ENCODE measurements at regions not wholly inside any gene's neighbourhood (a gene's known extent, or its start where the extent isn't known, plus 50 kb on each side); places are given as distances from the start of the nearest gene placed in this dataset.
"Not testable (repeated sequence)": the region's sequence is repeated elsewhere in the genome, so short reads cannot be mapped to it uniquely, and the experiment has no call there.

GRCh38 chr6:81891874-81892273, 139.4 kb upstream of the TENT5A start:
- no peak for TF ChIP-seq CTCF (IDR thresholded peaks at IDR 0.05)
- DNase-seq (ENCODE audit: low spot score) (no peak), ATAC-seq (ENCODE audit: low FRiP score) (no peak)

- no peak for TF ChIP-seq CTCF (IDR thresholded peaks at IDR 0.05)
- DNase-seq (ENCODE audit: low spot score) (no peak), ATAC-seq (ENCODE audit: low FRiP score) (no peak)
Measured at GRCh38 chr6:81890846-81891245, 138.4 kb upstream of the TENT5A start.

- no peak for ATAC-seq (ENCODE audit: low FRiP score)
Measured at GRCh38 chr6:81889377-81890053, 137.0 kb upstream of the TENT5A start.

GRCh38 chr6:81886909-81887308, 134.4 kb upstream of the TENT5A start:
- not testable (repeated sequence) for DNase-seq (ENCODE audit: low spot score); ATAC-seq (ENCODE audit: low FRiP score)

More at GRCh38 chr6:81889377-81890053, 137.0 kb upstream of the TENT5A start:
- no peak for DNase-seq (ENCODE audit: low spot score)
- no peak for TF ChIP-seq CTCF (IDR thresholded peaks at IDR 0.05)

GRCh38 chr6:81886157-81886556, 133.7 kb upstream of the TENT5A start:
- no peak for TF ChIP-seq CTCF (IDR thresholded peaks at IDR 0.05)
- no peak for ATAC-seq (ENCODE audit: low FRiP score)
- no peak for DNase-seq (ENCODE audit: low spot score)

GRCh38 chr6:81881660-81882059, 129.2 kb upstream of the TENT5A start:
- no peak for DNase-seq (ENCODE audit: low spot score)
- no peak for TF ChIP-seq CTCF (IDR thresholded peaks at IDR 0.05)
- no peak for ATAC-seq (ENCODE audit: low FRiP score)

- DNase-seq (ENCODE audit: low spot score) (no peak), ATAC-seq (ENCODE audit: low FRiP score) (no peak)
Measured at GRCh38 chr6:81878479-81878878, 126.0 kb upstream of the TENT5A start.

More at GRCh38 chr6:81878479-81878878, 126.0 kb upstream of the TENT5A start:
- no peak for TF ChIP-seq CTCF (IDR thresholded peaks at IDR 0.05)
